Ascending aorta (tissue), 2 donors: ENCODE measurements at regions not wholly inside any gene's neighbourhood (a gene's known extent, or its start where the extent isn't known, plus 50 kb on each side); places are given as distances from the start of the nearest gene placed in this dataset.

Experiments used
- DNase-seq, 2 donors: peaks; one replicate each; pipeline ENCODE4 v3.0.0-alpha.2; 2019; ENCODE audit warnings: low spot score in 2 of 2
- H3K27ac ChIP-seq, 2 donors: fragments of 200-600 bp; sonication (generic); one replicate each; pipeline ENCODE4 v1.5.1; 2016 to 2017; ENCODE audit warnings: mild to moderate bottlenecking in 1 of 2
- H3K27me3 ChIP-seq: fragments of 200-600 bp; sonication (generic); one replicate; pipeline ENCODE4 v1.5.1; 2017
- H3K36me3 ChIP-seq, 2 donors: fragments of 200-600 bp; sonication (generic); one replicate each; pipeline ENCODE4 v1.5.1; 2016
- H3K4me1 ChIP-seq, 2 donors: fragments of 200-600 bp; sonication (generic); one replicate each; pipeline ENCODE4 v1.5.1; 2016 to 2017; ENCODE audit warnings: mild to moderate bottlenecking in 1 of 2
- H3K4me3 ChIP-seq, 2 donors: fragments of 200-600 bp; sonication (generic); one replicate each; pipeline ENCODE4 v1.5.1; 2016 to 2017; ENCODE audit warnings: mild to moderate bottlenecking in 1 of 2
- H3K9me3 ChIP-seq, 2 donors: fragments of 200-600 bp; sonication (generic); one replicate each; pipeline ENCODE4 v1.5.1; 2016
- intact Hi-C: fragments of 100-400 bp; cut with DNase I; formaldehyde crosslinking; loops from one replicate; pipeline ENCODE4 v1.15.1; 2023
- TF ChIP-seq, protein P1 (sequence below), 3 experiments: fragments of 200-600 bp in 2 of 3; fragments of 450-650 bp in 1 of 3; sonication (generic) in 2 of 3; IDR thresholded peaks; one replicate each; pipeline ENCODE4 v1.5.1; 2016 to 2019; ENCODE audit warnings: antibody characterized with exemption in 3 of 3, mild to moderate bottlenecking in 1 of 3, moderate library complexity in 1 of 3

DNA sequence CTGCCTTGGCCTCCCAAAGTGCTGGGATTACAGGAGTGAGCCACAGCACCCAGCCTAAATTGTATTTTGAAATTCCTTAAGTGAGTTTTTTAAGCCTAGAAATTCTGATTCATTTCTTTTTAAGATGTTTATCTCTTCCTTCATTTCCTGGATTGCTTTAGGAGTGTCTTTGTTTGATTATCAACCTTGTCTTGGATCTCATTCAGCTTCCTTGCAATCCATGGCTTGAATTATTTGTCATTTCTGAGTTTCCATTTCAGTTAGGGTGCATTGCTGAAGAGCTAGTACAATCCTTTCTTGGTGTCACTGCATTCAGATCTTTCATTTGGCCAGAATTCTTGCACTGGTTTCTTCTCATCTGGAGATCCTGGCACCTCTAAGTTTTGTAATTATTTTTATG lies 606.4 kb upstream of the ZNF804A start:
- Histone ChIP-seq H3K9me3 (no peaks in the 10 kb centered on the region), H3K4me3 (no peak overlapping the region), H3K4me1 (no peaks in the 10 kb centered on the region), H3K27me3 (no peaks in the 10 kb centered on the region), H3K36me3 (no peaks in the 10 kb centered on the region), H3K27ac (no peak overlapping the region)
- DNase-seq = no peak
- intact Hi-C loops = no loop called here
- TF ChIP-seq, protein P1, sequence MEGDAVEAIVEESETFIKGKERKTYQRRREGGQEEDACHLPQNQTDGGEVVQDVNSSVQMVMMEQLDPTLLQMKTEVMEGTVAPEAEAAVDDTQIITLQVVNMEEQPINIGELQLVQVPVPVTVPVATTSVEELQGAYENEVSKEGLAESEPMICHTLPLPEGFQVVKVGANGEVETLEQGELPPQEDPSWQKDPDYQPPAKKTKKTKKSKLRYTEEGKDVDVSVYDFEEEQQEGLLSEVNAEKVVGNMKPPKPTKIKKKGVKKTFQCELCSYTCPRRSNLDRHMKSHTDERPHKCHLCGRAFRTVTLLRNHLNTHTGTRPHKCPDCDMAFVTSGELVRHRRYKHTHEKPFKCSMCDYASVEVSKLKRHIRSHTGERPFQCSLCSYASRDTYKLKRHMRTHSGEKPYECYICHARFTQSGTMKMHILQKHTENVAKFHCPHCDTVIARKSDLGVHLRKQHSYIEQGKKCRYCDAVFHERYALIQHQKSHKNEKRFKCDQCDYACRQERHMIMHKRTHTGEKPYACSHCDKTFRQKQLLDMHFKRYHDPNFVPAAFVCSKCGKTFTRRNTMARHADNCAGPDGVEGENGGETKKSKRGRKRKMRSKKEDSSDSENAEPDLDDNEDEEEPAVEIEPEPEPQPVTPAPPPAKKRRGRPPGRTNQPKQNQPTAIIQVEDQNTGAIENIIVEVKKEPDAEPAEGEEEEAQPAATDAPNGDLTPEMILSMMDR (IDR thresholded peaks at IDR 0.05) = no peak

DNA sequence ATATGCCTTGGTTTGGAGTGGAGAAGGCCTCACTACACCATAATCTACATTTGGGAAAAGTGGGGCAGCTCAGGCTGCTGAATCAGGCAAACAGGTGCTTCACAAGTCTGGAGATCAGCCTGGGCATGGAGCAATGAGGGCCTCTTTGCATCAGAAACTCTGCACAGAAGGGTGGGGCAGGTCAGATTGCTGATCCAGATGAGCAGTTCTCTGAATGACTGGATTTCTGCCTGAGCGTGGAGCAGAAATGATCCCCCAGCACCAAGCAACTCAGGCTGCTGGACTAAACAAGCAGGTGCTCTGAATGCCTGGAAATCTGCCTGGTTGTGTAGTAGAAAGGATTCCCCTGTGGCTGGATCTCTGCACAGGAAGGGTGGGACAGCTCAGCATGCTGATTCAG lies 605.3 kb upstream of the ZNF804A start:
- DNase-seq = no peak
- TF ChIP-seq, protein P1 (IDR thresholded peaks at IDR 0.05) = no peak

DNA sequence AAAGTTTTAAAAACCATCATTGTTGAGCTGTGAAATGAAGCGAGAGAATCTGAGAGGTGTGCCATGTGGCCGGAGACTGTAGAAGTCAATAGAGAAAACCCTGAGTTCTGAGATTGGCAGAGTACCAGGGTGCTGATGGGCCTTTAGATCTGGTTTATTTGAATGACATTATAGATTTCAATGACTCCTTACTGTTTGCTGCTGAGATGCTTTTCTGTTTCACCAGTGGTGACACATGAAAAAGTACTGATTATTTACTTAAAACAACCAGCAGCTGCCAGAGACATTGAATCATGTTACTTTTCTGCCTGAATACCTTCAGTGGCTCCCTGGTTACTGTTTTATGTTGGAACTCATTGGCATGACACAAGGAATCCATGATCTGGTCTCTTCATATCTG lies 602.7 kb upstream of the ZNF804A start:
- TF ChIP-seq, protein P1 (IDR thresholded peaks at IDR 0.05) = no peak
- no peak overlapping the region for H3K4me3 ChIP-seq
- no peaks in the 10 kb centered on the region for H3K9me3 ChIP-seq
- no peaks in the 10 kb centered on the region for H3K27me3 ChIP-seq
- H3K36me3 ChIP-seq = no peaks in the 10 kb centered on the region
- intact Hi-C loops = no loop called here
- H3K27ac ChIP-seq = no peak overlapping the region
- H3K4me1 ChIP-seq = no peaks in the 10 kb centered on the region
- DNase-seq = no peak

More for the DNA sequence above, 605.3 kb upstream of the ZNF804A start:
- Histone ChIP-seq H3K27me3 (no peaks in the 10 kb centered on the region), H3K27ac (no peak overlapping the region), H3K4me3 (no peak overlapping the region), H3K36me3 (no peaks in the 10 kb centered on the region), H3K9me3 (no peaks in the 10 kb centered on the region), H3K4me1 (no peaks in the 10 kb centered on the region)
- intact Hi-C loops = no loop called here

DNA sequence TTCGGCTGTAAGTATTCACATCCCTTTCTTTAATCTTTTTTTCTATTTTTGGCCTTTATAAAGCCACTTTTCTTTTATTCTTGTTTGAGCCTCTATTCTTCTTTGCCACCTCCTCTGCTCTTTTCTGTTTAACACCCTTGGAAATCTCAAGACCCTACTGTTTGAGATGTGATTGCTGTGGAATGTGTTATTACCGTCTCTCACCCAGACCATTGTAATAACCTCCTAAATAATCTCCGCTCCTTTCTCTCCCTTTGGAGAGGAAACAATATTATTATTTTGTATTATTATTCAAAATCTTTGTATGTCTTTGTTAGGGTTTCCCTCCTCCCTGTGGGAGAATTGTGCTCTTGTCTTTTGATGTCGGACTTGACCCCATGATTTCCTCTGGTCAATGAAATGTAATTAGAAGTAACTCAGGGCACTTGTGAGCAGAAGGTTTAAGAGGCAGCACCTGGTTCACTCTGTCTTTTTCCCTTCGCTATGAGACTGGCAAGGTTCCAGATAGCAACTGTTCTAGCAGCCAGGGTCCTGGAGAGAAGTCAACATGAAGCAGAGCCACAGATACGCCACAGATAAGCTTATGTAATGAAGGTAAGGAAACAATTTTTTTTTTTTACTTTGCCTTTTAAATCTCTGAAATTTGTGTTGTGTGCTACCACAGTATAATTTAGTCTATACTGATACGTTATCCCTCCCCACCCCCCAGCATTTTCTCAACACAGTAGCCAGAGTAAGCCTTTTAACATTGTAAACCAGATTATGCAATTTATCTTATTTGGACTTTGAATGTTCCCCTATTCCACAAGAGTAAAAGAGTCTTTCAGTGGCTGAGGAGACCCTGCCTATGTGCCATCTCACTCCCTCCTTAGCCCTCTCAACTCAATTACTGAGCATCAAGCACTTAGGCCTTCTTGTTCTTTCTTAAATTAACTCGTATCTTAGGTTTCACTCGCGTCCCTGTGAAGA lies 601.2 kb upstream of the ZNF804A start:
- H3K27me3 ChIP-seq = no peaks in the 10 kb centered on the region
- no peak overlapping the region for H3K27ac ChIP-seq
- H3K36me3 ChIP-seq = no peaks in the 10 kb centered on the region
- TF ChIP-seq, protein P1 (IDR thresholded peaks at IDR 0.05) = no peak
- H3K4me3 ChIP-seq = no peak overlapping the region
- intact Hi-C loops = no loop called here
- no peaks in the 10 kb centered on the region for H3K4me1 ChIP-seq
- no peak for DNase-seq
- H3K9me3 ChIP-seq = no peaks in the 10 kb centered on the region

DNA sequence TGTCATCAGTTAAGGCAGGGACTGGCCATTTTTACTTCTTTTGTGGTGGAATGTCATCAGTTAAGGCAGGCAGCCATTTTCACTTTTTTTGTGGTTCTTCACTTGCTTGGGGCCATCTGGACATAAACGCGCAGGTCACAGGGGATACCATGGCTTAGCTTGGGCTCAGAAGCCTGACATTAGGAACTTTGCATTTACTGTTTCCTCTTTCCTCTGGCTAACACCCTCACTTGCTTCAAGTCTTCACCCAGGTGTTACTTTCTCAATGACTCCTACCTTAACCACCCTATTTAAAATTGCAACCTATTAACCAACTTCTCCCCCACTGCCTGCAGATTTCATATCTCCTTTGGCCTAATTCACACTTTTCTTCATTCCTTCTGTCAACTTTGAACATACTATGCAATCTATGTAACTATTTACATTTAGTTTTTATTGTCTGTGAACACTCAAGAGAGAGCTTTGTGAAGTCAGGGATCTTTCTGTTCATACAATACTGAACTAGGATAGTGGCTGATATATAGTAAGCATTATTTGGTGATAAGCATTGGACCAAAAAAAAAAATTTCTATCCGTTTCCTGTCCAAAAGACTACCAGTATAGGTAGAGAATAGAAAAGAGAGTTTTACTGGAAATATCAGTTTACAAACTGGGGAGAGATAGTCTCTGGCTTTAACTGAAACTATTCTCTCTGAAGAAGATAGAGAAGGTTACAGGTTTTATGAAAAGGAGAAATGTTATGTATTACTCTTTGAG lies 600.1 kb upstream of the ZNF804A start:
- intact Hi-C loops = no loop called here
- Histone ChIP-seq H3K27me3 (no peaks in the 10 kb centered on the region), H3K4me3 (no peak overlapping the region), H3K36me3 (no peaks in the 10 kb centered on the region), H3K27ac (no peak overlapping the region), H3K9me3 (no peaks in the 10 kb centered on the region), H3K4me1 (no peaks in the 10 kb centered on the region)
- TF ChIP-seq, protein P1 (IDR thresholded peaks at IDR 0.05) = no peak
- no peak for DNase-seq
